ENCODE measurements at regions not wholly inside any gene's neighbourhood (a gene's known extent, or its start where the extent isn't known, plus 50 kb on each side); places are given as distances from the start of the nearest gene placed in this dataset.

DNA sequence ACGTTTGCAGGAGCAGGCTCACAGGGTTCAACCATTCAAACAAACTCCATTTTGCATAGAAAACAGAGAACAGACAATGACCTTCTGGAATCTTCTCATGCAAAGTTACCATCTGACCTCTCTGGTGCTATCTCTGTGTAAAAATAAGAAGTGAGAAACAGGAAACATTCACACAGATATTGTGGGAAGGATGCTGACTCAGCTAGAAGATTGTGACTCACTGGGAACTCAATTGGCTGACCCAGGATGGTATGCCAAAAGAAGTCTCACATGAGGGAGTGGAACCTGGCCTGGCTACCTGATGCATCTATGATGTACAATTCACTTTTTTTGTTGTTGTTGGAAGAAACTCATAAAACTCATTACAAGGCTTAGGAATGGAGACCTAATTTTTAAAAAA, 61.1 kb upstream of the TBX18 start:
- TF ChIP-seq, protein P1, sequence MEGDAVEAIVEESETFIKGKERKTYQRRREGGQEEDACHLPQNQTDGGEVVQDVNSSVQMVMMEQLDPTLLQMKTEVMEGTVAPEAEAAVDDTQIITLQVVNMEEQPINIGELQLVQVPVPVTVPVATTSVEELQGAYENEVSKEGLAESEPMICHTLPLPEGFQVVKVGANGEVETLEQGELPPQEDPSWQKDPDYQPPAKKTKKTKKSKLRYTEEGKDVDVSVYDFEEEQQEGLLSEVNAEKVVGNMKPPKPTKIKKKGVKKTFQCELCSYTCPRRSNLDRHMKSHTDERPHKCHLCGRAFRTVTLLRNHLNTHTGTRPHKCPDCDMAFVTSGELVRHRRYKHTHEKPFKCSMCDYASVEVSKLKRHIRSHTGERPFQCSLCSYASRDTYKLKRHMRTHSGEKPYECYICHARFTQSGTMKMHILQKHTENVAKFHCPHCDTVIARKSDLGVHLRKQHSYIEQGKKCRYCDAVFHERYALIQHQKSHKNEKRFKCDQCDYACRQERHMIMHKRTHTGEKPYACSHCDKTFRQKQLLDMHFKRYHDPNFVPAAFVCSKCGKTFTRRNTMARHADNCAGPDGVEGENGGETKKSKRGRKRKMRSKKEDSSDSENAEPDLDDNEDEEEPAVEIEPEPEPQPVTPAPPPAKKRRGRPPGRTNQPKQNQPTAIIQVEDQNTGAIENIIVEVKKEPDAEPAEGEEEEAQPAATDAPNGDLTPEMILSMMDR (IDR thresholded peaks at IDR 0.05), result no peak
- TF ChIP-seq RORB (CRISPR knock-in tag; IDR thresholded peaks at IDR 0.05) (no peak), RELA (CRISPR knock-in tag; IDR thresholded peaks at IDR 0.05; ENCODE audit: borderline replicate concordance) (no peak), FOXP1 (CRISPR knock-in tag; IDR thresholded peaks at IDR 0.05; ENCODE audit: borderline replicate concordance) (no peak), ZNF281 (CRISPR knock-in tag; IDR thresholded peaks at IDR 0.05) (no peak), MAX (CRISPR knock-in tag; IDR thresholded peaks at IDR 0.05) (no peak), JUN (CRISPR knock-in tag; IDR thresholded peaks at IDR 0.05) (no peak), NFE2L1 (CRISPR knock-in tag; IDR thresholded peaks at IDR 0.05) (no peak), USF2 (CRISPR knock-in tag; IDR thresholded peaks at IDR 0.05) (no peak), ZNF263 (CRISPR knock-in tag; IDR thresholded peaks at IDR 0.05; ENCODE audit: low read depth) (no peak)
- TF ChIP-seq, protein P2, sequence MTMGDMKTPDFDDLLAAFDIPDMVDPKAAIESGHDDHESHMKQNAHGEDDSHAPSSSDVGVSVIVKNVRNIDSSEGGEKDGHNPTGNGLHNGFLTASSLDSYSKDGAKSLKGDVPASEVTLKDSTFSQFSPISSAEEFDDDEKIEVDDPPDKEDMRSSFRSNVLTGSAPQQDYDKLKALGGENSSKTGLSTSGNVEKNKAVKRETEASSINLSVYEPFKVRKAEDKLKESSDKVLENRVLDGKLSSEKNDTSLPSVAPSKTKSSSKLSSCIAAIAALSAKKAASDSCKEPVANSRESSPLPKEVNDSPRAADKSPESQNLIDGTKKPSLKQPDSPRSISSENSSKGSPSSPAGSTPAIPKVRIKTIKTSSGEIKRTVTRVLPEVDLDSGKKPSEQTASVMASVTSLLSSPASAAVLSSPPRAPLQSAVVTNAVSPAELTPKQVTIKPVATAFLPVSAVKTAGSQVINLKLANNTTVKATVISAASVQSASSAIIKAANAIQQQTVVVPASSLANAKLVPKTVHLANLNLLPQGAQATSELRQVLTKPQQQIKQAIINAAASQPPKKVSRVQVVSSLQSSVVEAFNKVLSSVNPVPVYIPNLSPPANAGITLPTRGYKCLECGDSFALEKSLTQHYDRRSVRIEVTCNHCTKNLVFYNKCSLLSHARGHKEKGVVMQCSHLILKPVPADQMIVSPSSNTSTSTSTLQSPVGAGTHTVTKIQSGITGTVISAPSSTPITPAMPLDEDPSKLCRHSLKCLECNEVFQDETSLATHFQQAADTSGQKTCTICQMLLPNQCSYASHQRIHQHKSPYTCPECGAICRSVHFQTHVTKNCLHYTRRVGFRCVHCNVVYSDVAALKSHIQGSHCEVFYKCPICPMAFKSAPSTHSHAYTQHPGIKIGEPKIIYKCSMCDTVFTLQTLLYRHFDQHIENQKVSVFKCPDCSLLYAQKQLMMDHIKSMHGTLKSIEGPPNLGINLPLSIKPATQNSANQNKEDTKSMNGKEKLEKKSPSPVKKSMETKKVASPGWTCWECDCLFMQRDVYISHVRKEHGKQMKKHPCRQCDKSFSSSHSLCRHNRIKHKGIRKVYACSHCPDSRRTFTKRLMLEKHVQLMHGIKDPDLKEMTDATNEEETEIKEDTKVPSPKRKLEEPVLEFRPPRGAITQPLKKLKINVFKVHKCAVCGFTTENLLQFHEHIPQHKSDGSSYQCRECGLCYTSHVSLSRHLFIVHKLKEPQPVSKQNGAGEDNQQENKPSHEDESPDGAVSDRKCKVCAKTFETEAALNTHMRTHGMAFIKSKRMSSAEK (CRISPR knock-in tag; IDR thresholded peaks at IDR 0.05; ENCODE audit: borderline replicate concordance), result no peak
- TF ChIP-seq, protein P3, sequence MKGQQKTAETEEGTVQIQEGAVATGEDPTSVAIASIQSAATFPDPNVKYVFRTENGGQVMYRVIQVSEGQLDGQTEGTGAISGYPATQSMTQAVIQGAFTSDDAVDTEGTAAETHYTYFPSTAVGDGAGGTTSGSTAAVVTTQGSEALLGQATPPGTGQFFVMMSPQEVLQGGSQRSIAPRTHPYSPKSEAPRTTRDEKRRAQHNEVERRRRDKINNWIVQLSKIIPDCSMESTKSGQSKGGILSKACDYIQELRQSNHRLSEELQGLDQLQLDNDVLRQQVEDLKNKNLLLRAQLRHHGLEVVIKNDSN (CRISPR knock-in tag; IDR thresholded peaks at IDR 0.05), result no peak

Data from WTC11 (cell line).